ENCODE measurements at regions not wholly inside any gene's neighbourhood (a gene's known extent, or its start where the extent isn't known, plus 50 kb on each side); places are given as distances from the start of the nearest gene placed in this dataset.

DNA sequence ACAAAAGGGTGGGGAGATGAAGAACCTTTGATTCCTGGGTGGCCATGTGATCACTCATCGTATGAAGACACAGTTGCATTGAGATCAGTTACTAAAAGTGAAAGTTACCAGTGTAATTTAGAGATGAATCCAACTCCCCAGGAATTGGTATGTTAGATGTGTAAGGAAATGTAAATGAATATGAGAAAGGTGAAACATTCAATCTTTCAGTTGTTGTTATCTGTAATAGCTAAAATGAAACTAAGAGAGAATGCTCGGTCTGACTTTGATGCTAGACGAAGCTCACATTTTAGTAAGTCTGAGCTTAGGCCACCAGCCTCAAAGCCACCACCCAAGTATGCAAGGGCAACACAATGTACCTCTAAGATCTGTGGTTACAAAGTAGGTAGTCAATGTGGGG lies 194.3 kb upstream of the POF1B start:
- no peaks in the 10 kb centered on the region for H3K36me3 ChIP-seq (ENCODE audit: insufficient read depth, low read length)
- no peaks in the 10 kb centered on the region for H4K20me1 ChIP-seq (ENCODE audit: insufficient read depth, low read length)
- TF ChIP-seq, protein P1, sequence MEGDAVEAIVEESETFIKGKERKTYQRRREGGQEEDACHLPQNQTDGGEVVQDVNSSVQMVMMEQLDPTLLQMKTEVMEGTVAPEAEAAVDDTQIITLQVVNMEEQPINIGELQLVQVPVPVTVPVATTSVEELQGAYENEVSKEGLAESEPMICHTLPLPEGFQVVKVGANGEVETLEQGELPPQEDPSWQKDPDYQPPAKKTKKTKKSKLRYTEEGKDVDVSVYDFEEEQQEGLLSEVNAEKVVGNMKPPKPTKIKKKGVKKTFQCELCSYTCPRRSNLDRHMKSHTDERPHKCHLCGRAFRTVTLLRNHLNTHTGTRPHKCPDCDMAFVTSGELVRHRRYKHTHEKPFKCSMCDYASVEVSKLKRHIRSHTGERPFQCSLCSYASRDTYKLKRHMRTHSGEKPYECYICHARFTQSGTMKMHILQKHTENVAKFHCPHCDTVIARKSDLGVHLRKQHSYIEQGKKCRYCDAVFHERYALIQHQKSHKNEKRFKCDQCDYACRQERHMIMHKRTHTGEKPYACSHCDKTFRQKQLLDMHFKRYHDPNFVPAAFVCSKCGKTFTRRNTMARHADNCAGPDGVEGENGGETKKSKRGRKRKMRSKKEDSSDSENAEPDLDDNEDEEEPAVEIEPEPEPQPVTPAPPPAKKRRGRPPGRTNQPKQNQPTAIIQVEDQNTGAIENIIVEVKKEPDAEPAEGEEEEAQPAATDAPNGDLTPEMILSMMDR (conservative IDR thresholded peaks at IDR 0.05; ENCODE audit: low read length) = no peak
- TF ChIP-seq EZH2phosphoT487 (IDR thresholded peaks at IDR 0.05; ENCODE audit: borderline replicate concordance, low read depth, low read length) = no peak
- H3K79me2 ChIP-seq (ENCODE audit: insufficient read depth, low read depth, low read length) = no peaks in the 10 kb centered on the region
- no peak for DNase-seq (ENCODE audit: low spot score)
- ChIA-PET POLR2A (interaction anchor here (0.6 kb wide), 1 partner anchor 490 kb away, joined by 4 read pairs; no protein-coding TSS in a partner anchor), CTCF (ENCODE audit: unreplicated experiment) (no interaction called here)
- no peaks in the 10 kb centered on the region for H3K9me3 ChIP-seq (ENCODE audit: low read length)
- H2AFZ ChIP-seq (ENCODE audit: low read length) = no peak overlapping the region
- no peak overlapping the region for H3K4me2 ChIP-seq (ENCODE audit: low read length)
- no TSS peak for BruUV-seq (replicated peaks)
- H3K4me3 ChIP-seq (ENCODE audit: low read depth, low read length, poor library complexity, severe bottlenecking) = no peak overlapping the region
- no peak overlapping the region for H3K27ac ChIP-seq (ENCODE audit: low read depth, low read length, poor library complexity, severe bottlenecking)
- no peaks in the 10 kb centered on the region for H3K4me1 ChIP-seq (ENCODE audit: insufficient read depth, low read length, poor library complexity, severe bottlenecking)
- H3K9me2 ChIP-seq (ENCODE audit: insufficient read depth, low read length) = no peaks in the 10 kb centered on the region
- intact Hi-C loops (cut with micrococcal nuclease; ENCODE audit: unreplicated experiment) = no loop called here

DNA sequence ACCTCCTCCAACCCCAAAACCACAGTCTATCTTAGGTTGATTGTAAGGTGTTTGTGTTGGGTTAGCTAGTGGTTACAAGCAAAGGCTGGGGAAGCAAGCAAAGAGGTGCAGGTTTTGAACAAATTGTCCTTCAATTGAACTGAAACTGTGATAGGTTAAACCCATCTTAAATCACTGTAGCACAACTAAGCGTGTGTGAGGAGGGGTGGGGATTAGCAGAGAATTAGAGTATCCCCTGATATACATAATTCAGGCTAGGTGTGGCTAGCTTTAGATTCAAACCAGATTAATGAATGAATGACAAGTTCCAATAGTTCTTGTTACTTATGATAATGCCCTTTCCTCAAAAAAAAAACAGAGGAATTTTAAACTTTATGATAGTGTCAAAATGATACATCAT lies 191.0 kb upstream of the POF1B start:
- no peaks in the 10 kb centered on the region for H3K9me2 ChIP-seq (ENCODE audit: insufficient read depth, low read length)
- BruUV-seq (replicated peaks) = no TSS peak
- H3K36me3 ChIP-seq (ENCODE audit: insufficient read depth, low read length) = no peaks in the 10 kb centered on the region
- no peak overlapping the region for H2AFZ ChIP-seq (ENCODE audit: low read length)
- CTCF ChIA-PET (ENCODE audit: unreplicated experiment) = no interaction called here
- TF ChIP-seq, protein P1 (conservative IDR thresholded peaks at IDR 0.05; ENCODE audit: low read length) = no peak
- TF ChIP-seq EZH2phosphoT487 (IDR thresholded peaks at IDR 0.05; ENCODE audit: borderline replicate concordance, low read depth, low read length) = no peak
- no peaks in the 10 kb centered on the region for H3K9me3 ChIP-seq (ENCODE audit: low read length)
- no peak for DNase-seq (ENCODE audit: low spot score)
- no peaks in the 10 kb centered on the region for H3K4me1 ChIP-seq (ENCODE audit: insufficient read depth, low read length, poor library complexity, severe bottlenecking)
- intact Hi-C loops (cut with micrococcal nuclease; ENCODE audit: unreplicated experiment) = no loop called here
- no peak overlapping the region for H3K4me2 ChIP-seq (ENCODE audit: low read length)
- no peak overlapping the region for H3K4me3 ChIP-seq (ENCODE audit: low read depth, low read length, poor library complexity, severe bottlenecking)
- H3K79me2 ChIP-seq (ENCODE audit: insufficient read depth, low read depth, low read length) = no peaks in the 10 kb centered on the region
- no peak overlapping the region for H3K27ac ChIP-seq (ENCODE audit: low read depth, low read length, poor library complexity, severe bottlenecking)
- POLR2A ChIA-PET = no interaction called here
- no peaks in the 10 kb centered on the region for H4K20me1 ChIP-seq (ENCODE audit: insufficient read depth, low read length)

DNA sequence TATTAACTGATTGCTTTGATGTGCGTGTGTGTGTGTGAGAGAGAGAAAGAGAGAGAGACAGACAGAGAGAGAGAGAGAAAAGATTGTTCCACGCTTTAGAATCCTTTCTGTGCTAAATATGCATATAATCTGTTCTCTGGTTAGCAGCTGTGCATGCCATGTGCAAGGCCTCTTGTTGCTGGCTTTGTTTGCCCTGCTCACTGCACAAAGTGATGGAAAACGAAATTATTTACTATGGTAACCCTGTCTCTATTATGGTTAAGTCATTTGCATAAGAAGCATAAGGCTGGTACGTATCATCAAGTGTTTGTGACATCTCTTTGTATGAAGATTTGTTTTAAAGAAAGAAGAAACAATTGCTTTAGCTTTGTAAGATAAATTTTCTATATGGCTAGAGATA lies 190.2 kb upstream of the POF1B start:
- no peak overlapping the region for H3K4me3 ChIP-seq (ENCODE audit: low read depth, low read length, poor library complexity, severe bottlenecking)
- intact Hi-C loops (cut with micrococcal nuclease; ENCODE audit: unreplicated experiment) = no loop called here
- no peaks in the 10 kb centered on the region for H3K79me2 ChIP-seq (ENCODE audit: insufficient read depth, low read depth, low read length)
- H3K36me3 ChIP-seq (ENCODE audit: insufficient read depth, low read length) = no peaks in the 10 kb centered on the region
- no peak overlapping the region for H3K27ac ChIP-seq (ENCODE audit: low read depth, low read length, poor library complexity, severe bottlenecking)
- CTCF ChIA-PET (ENCODE audit: unreplicated experiment) = no interaction called here
- no peak overlapping the region for H2AFZ ChIP-seq (ENCODE audit: low read length)
- no peak for TF ChIP-seq EZH2phosphoT487 (IDR thresholded peaks at IDR 0.05; ENCODE audit: borderline replicate concordance, low read depth, low read length)
- TF ChIP-seq, protein P1 (conservative IDR thresholded peaks at IDR 0.05; ENCODE audit: low read length) = no peak
- H3K4me2 ChIP-seq (ENCODE audit: low read length) = no peak overlapping the region
- no peak for DNase-seq (ENCODE audit: low spot score)
- no peaks in the 10 kb centered on the region for H3K9me3 ChIP-seq (ENCODE audit: low read length)
- H3K4me1 ChIP-seq (ENCODE audit: insufficient read depth, low read length, poor library complexity, severe bottlenecking) = no peaks in the 10 kb centered on the region
- H3K9me2 ChIP-seq (ENCODE audit: insufficient read depth, low read length) = no peaks in the 10 kb centered on the region
- no TSS peak for BruUV-seq (replicated peaks)
- POLR2A ChIA-PET = no interaction called here
- no peaks in the 10 kb centered on the region for H4K20me1 ChIP-seq (ENCODE audit: insufficient read depth, low read length)

Measured in OCI-LY7 (cell line).